ENCODE measurements at regions not wholly inside any gene's neighbourhood (a gene's known extent, or its start where the extent isn't known, plus 50 kb on each side); places are given as distances from the start of the nearest gene placed in this dataset.
"Not testable (repeated sequence)": the region's sequence is repeated elsewhere in the genome, so short reads cannot be mapped to it uniquely, and the experiment has no call there.

GRCh38 chr3:27638594-27638993 is 83.5 kb downstream of the EOMES start:
- Mint-ChIP-seq H3K36me3 (no peaks in the 10 kb centered on the region), H3K27ac (no peak overlapping the region), H3K27me3 (no peaks in the 10 kb centered on the region), H3K9me3 (no peaks in the 10 kb centered on the region), H3K4me1 (peaks cover 24% of the 10 kb centered on the region), H3K4me3 (no peak overlapping the region)

GRCh38 chr3:27637346-27637995 is 84.7 kb downstream of the EOMES start:
- H3K36me3 Mint-ChIP-seq = no peaks in the 10 kb centered on the region
- no peaks in the 10 kb centered on the region for H3K27me3 Mint-ChIP-seq
- H3K4me3 Mint-ChIP-seq = no peak overlapping the region
- no peaks in the 10 kb centered on the region for H3K9me3 Mint-ChIP-seq
- peaks cover 32% of the 10 kb centered on the region for H3K4me1 Mint-ChIP-seq
- H3K27ac Mint-ChIP-seq = no peak overlapping the region

- not testable (repeated sequence) for H3K27ac Mint-ChIP-seq, H3K9me3 Mint-ChIP-seq, H3K36me3 Mint-ChIP-seq, H3K27me3 Mint-ChIP-seq, H3K4me3 Mint-ChIP-seq
- peaks cover 37% of the 10 kb centered on the region for H3K4me1 Mint-ChIP-seq
These were observed 87.1 kb downstream of the EOMES start for GRCh38 chr3:27635006-27635405.

GRCh38 chr3:27633224-27633545 is 88.9 kb downstream of the EOMES start:
- Mint-ChIP-seq H3K27me3 (no peaks in the 10 kb centered on the region), H3K36me3 (no peaks in the 10 kb centered on the region), H3K4me1 (peaks cover 31% of the 10 kb centered on the region), H3K9me3 (no peaks in the 10 kb centered on the region), H3K27ac (peak overlapping the region; percentile 92), H3K4me3 (peak overlapping the region; percentile 90)

GRCh38 chr3:27632431-27633223 is 89.5 kb downstream of the EOMES start:
- H3K4me3 Mint-ChIP-seq = peak overlapping the region; percentile 90

GRCh38 chr3:27630885-27631284 is 91.2 kb downstream of the EOMES start:
- Mint-ChIP-seq H3K4me1 (peaks cover 36% of the 10 kb centered on the region), H3K27me3 (no peaks in the 10 kb centered on the region), H3K36me3 (no peaks in the 10 kb centered on the region), H3K9me3 (no peaks in the 10 kb centered on the region), H3K4me3 (peak overlapping the region; percentile 43), H3K27ac (no peak overlapping the region)

More at GRCh38 chr3:27632431-27633223, 89.5 kb downstream of the EOMES start:
- Mint-ChIP-seq H3K9me3 (no peaks in the 10 kb centered on the region), H3K27ac (peak overlapping the region; percentile 92), H3K36me3 (no peaks in the 10 kb centered on the region), H3K27me3 (no peaks in the 10 kb centered on the region), H3K4me1 (peaks cover 34% of the 10 kb centered on the region)

- H3K9me3 Mint-ChIP-seq = no peaks in the 10 kb centered on the region
- H3K36me3 Mint-ChIP-seq = no peaks in the 10 kb centered on the region
- no peak overlapping the region for H3K27ac Mint-ChIP-seq
- no peaks in the 10 kb centered on the region for H3K27me3 Mint-ChIP-seq
- H3K4me1 Mint-ChIP-seq = peaks cover 43% of the 10 kb centered on the region
- no peak overlapping the region for H3K4me3 Mint-ChIP-seq
These were observed 92.8 kb downstream of the EOMES start for GRCh38 chr3:27629366-27629765.

GRCh38 chr3:27628026-27628750 is 93.9 kb downstream of the EOMES start:
- Mint-ChIP-seq H3K27me3 (no peaks in the 10 kb centered on the region), H3K9me3 (no peaks in the 10 kb centered on the region), H3K36me3 (no peaks in the 10 kb centered on the region), H3K27ac (no peak overlapping the region), H3K4me1 (peaks cover 36% of the 10 kb centered on the region), H3K4me3 (no peak overlapping the region)

- Mint-ChIP-seq H3K4me1 (peaks cover 28% of the 10 kb centered on the region), H3K27ac (no peak overlapping the region), H3K4me3 (no peak overlapping the region), H3K27me3 (no peaks in the 10 kb centered on the region), H3K9me3 (no peaks in the 10 kb centered on the region), H3K36me3 (no peaks in the 10 kb centered on the region)
These were observed 95.5 kb downstream of the EOMES start for GRCh38 chr3:27626596-27627118.

- Mint-ChIP-seq H3K27ac (no peak overlapping the region), H3K27me3 (no peaks in the 10 kb centered on the region), H3K36me3 (no peaks in the 10 kb centered on the region)
These were observed 96.3 kb downstream of the EOMES start for GRCh38 chr3:27625864-27626263.

GRCh38 chr3:27623085-27623753 is 98.9 kb downstream of the EOMES start:
- peaks cover 15% of the 10 kb centered on the region for H3K4me1 Mint-ChIP-seq

More at GRCh38 chr3:27625864-27626263, 96.3 kb downstream of the EOMES start:
- no peak overlapping the region for H3K4me3 Mint-ChIP-seq
- peaks cover 23% of the 10 kb centered on the region for H3K4me1 Mint-ChIP-seq
- no peaks in the 10 kb centered on the region for H3K9me3 Mint-ChIP-seq

GRCh38 chr3:27617552-27617951 is 104.6 kb downstream of the EOMES start:
- H3K27me3 Mint-ChIP-seq = no peaks in the 10 kb centered on the region
- H3K27ac Mint-ChIP-seq = no peak overlapping the region
- H3K9me3 Mint-ChIP-seq = peaks cover 9% of the 10 kb centered on the region
- peaks cover 8% of the 10 kb centered on the region for H3K36me3 Mint-ChIP-seq
- no peak overlapping the region for H3K4me3 Mint-ChIP-seq
- no peaks in the 10 kb centered on the region for H3K4me1 Mint-ChIP-seq

More at GRCh38 chr3:27623085-27623753, 98.9 kb downstream of the EOMES start:
- Mint-ChIP-seq H3K27ac (no peak overlapping the region), H3K4me3 (no peak overlapping the region), H3K27me3 (no peaks in the 10 kb centered on the region), H3K9me3 (no peaks in the 10 kb centered on the region), H3K36me3 (no peaks in the 10 kb centered on the region)

- H3K4me1 Mint-ChIP-seq = no peaks in the 10 kb centered on the region
- H3K36me3 Mint-ChIP-seq = peaks cover 8% of the 10 kb centered on the region
- no peaks in the 10 kb centered on the region for H3K27me3 Mint-ChIP-seq
- H3K4me3 Mint-ChIP-seq = no peak overlapping the region
- H3K27ac Mint-ChIP-seq = no peak overlapping the region
- peaks cover 9% of the 10 kb centered on the region for H3K9me3 Mint-ChIP-seq
These were observed 106.1 kb downstream of the EOMES start for GRCh38 chr3:27616031-27616430.

GRCh38 chr3:27615555-27615954 is 106.6 kb downstream of the EOMES start:
- Mint-ChIP-seq H3K9me3 (peaks cover 9% of the 10 kb centered on the region), H3K36me3 (peaks cover 8% of the 10 kb centered on the region), H3K27ac (no peak overlapping the region), H3K4me1 (no peaks in the 10 kb centered on the region), H3K4me3 (no peak overlapping the region), H3K27me3 (no peaks in the 10 kb centered on the region)

GRCh38 chr3:27614592-27614991 is 107.5 kb downstream of the EOMES start:
- Mint-ChIP-seq H3K4me3 (no peak overlapping the region), H3K36me3 (peaks cover 8% of the 10 kb centered on the region), H3K4me1 (no peaks in the 10 kb centered on the region), H3K9me3 (peaks cover 9% of the 10 kb centered on the region), H3K27ac (no peak overlapping the region), H3K27me3 (no peaks in the 10 kb centered on the region)

All from activated naive CD4-positive, alpha-beta T cell treated with anti-CD3 and anti-CD28 coated beads, Interleukin-2, amount 50 U/mL, for 24 hours (primary cell).